ENCODE measurements at regions not wholly inside any gene's neighbourhood (a gene's known extent, or its start where the extent isn't known, plus 50 kb on each side); places are given as distances from the start of the nearest gene placed in this dataset.

DNA sequence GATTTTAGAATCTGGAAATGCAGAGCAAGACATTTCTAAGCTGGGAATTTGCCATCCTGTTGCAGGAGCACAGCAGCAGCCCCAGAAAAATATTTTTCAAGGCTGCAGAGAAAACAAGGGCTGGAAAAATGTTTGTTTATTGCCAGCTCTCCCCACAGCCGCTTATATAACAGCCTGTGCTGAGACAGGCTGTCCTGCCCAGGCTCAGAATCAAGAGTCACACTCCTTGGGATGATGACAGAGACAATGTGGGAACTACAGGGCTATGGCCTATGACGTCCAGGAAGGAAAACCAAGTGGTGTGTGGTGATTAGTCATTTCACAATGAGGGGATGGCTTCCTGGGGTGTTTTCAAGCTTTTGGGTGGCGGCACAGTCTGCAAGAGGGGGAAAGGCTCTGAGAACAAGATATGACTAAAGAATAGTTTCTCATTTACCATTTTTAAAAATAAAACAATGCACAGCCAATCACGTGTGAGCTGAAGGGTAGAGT lies 136.3 kb upstream of the SERP2 start:
- ChIA-PET CTCF (ENCODE audit: low intra/inter-chr PET ratio, low total read pairs) (no interaction called here), POLR2A (no interaction called here)
- no peaks in the 10 kb centered on the region for H3K4me1 ChIP-seq (ENCODE audit: insufficient read depth, low read length)
- 17% methylated on average over 4 of the region's 4 CpGs for WGBS (ENCODE audit: low lambda C conversion rate)
- no peak overlapping the region for H3K9ac ChIP-seq (ENCODE audit: insufficient read depth, low read depth, low read length)
- FAIRE-seq, result no peak
- no peaks in the 10 kb centered on the region for H3K36me3 ChIP-seq (replicated peaks in 1 of 2; ENCODE audit: control insufficient read depth in 1 of 2, insufficient read depth in 2 of 2, low read length in 2 of 2)
- BruUV-seq (replicated peaks), result no TSS peak
- TF ChIP-seq CENPX (CRISPR knock-in tag; IDR thresholded peaks at IDR 0.05) (no peak), ZFP91 (CRISPR knock-in tag; IDR thresholded peaks at IDR 0.05; ENCODE audit: borderline replicate concordance) (no peak), EP300 (IDR thresholded peaks at IDR 0.05; ENCODE audit: low read depth in 2 of 2, low read length in 2 of 2) (no peak), EP300 (CRISPR knock-in tag; IDR thresholded peaks at IDR 0.05; ENCODE audit: borderline replicate concordance) (no peak), ZBTB20 (CRISPR knock-in tag; IDR thresholded peaks at IDR 0.05; ENCODE audit: borderline replicate concordance, low read depth) (no peak), ZNF709 (CRISPR knock-in tag; IDR thresholded peaks at IDR 0.05) (no peak), ELF1 (CRISPR knock-in tag; IDR thresholded peaks at IDR 0.05) (no peak), PHF5A (CRISPR knock-in tag; IDR thresholded peaks at IDR 0.05; ENCODE audit: low read depth, unreplicated experiment) (no peak), THAP11 (CRISPR knock-in tag; IDR thresholded peaks at IDR 0.05) (no peak), ZNF382 (CRISPR knock-in tag; IDR thresholded peaks at IDR 0.05; ENCODE audit: borderline replicate concordance) (no peak), ATF4 (CRISPR knock-in tag; IDR thresholded peaks at IDR 0.05) (no peak), ZNF556 (CRISPR knock-in tag; IDR thresholded peaks at IDR 0.05; ENCODE audit: borderline replicate concordance) (no peak), PHF8 (CRISPR knock-in tag; IDR thresholded peaks at IDR 0.05) (no peak), GFI1 (CRISPR knock-in tag; IDR thresholded peaks at IDR 0.05; ENCODE audit: borderline replicate concordance) (no peak), CREB3 (CRISPR knock-in tag; IDR thresholded peaks at IDR 0.05) (no peak), RBFOX2 (IDR thresholded peaks at IDR 0.05; ENCODE audit: low read depth, low read length) (no peak)
- TF ChIP-seq, protein P1, sequence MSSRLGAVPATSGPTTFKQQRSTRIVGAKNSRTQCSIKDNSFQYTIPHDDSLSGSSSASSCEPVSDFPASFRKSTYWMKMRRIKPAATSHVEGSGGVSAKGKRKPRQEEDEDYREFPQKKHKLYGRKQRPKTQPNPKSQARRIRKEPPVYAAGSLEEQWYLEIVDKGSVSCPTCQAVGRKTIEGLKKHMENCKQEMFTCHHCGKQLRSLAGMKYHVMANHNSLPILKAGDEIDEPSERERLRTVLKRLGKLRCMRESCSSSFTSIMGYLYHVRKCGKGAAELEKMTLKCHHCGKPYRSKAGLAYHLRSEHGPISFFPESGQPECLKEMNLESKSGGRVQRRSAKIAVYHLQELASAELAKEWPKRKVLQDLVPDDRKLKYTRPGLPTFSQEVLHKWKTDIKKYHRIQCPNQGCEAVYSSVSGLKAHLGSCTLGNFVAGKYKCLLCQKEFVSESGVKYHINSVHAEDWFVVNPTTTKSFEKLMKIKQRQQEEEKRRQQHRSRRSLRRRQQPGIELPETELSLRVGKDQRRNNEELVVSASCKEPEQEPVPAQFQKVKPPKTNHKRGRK (CRISPR knock-in tag; IDR thresholded peaks at IDR 0.05), result no peak
- no peak for DNase-seq (ENCODE audit: low spot score)
- in situ Hi-C loops (cut with HindIII; ENCODE audit: extremely low pct_ligation_motif_present, low pct_unique_long_range_greater_than_20kb), result no loop called here
- H4K20me1 ChIP-seq (ENCODE audit: insufficient read depth, low read length), result no peaks in the 10 kb centered on the region
- no peaks in the 10 kb centered on the region for H3K79me2 ChIP-seq (ENCODE audit: insufficient read depth, low read length)
- no peak overlapping the region for H3K4me3 ChIP-seq (replicated peaks in 1 of 3; ENCODE audit: insufficient read depth in 1 of 3, low read depth in 2 of 3, low read length in 3 of 3)
- no peaks in the 10 kb centered on the region for H3K9me3 ChIP-seq (ENCODE audit: low read length)
- no peak overlapping the region for H2AFZ ChIP-seq (ENCODE audit: low read length)
- H3K27ac ChIP-seq (ENCODE audit: extremely low read length, insufficient read depth, low read length), result no peak overlapping the region
- intact Hi-C loops (cut with micrococcal nuclease; ENCODE audit: unreplicated experiment), result no loop called here
- peaks cover 0 to 6% of the 10 kb centered on the region in 2 experiments; a peak in 2 of 5 replicates for H3K27me3 ChIP-seq (ENCODE audit: control insufficient read depth in 1 of 2, insufficient read depth in 2 of 2, low read length in 2 of 2)
- no peak overlapping the region for H3K4me2 ChIP-seq (ENCODE audit: low read depth, low read length)
- no peak for ATAC-seq
